ENCODE measurements at regions not wholly inside any gene's neighbourhood (a gene's known extent, or its start where the extent isn't known, plus 50 kb on each side); places are given as distances from the start of the nearest gene placed in this dataset.

DNA sequence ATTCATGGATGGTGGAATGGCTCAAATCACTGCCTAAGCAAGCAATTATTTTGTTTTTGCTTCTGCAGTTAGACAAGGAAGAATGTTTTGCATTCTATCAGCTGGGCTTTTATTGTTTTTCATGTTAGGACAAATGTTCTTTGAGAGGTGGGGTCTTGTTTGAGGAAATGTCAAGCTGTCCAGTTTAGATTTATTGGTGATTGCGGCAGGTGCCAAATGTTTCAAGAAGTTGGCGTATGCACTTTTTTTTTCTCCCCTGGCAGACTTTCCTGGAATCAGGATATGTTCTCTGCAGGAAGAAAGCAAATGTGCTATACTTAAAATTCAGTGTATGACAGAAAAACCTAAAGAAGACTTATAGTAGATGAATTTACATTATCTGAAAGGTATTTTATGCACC lies 81.0 kb upstream of the JAG1 start:
- Histone ChIP-seq H3K4me1 (ENCODE audit: insufficient read depth, low read length) (no peaks in the 10 kb centered on the region), H3K36me3 (ENCODE audit: insufficient read depth, low read length) (no peaks in the 10 kb centered on the region), H3K9me3 (ENCODE audit: control insufficient read depth, insufficient read depth, low read length) (no peaks in the 10 kb centered on the region), H3K9ac (ENCODE audit: low read depth, low read length) (no peak overlapping the region)

DNA sequence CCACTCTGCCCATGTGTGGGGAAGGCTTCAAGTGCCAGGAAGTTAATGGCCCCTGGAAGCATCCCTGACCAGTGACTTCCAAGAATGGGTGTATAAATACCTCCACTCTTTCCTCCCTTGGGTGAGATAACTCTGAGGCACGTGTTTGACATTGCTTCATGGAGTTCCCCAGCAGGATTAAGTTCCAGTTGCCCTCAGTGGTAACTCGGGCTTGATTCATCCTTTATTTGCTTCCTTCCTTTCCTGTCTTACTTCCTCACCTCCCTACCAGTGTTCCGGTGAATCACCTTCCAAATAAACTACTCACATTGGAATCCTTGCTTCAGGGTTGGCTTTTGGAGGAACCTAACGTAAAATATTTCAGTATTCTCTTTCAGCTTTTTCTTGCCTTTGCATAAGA lies 84.6 kb upstream of the JAG1 start:
- Histone ChIP-seq H3K4me1 (ENCODE audit: insufficient read depth, low read length) (no peaks in the 10 kb centered on the region), H3K9me3 (ENCODE audit: control insufficient read depth, insufficient read depth, low read length) (no peaks in the 10 kb centered on the region), H3K36me3 (ENCODE audit: insufficient read depth, low read length) (no peaks in the 10 kb centered on the region), H3K9ac (ENCODE audit: low read depth, low read length) (no peak overlapping the region)

DNA sequence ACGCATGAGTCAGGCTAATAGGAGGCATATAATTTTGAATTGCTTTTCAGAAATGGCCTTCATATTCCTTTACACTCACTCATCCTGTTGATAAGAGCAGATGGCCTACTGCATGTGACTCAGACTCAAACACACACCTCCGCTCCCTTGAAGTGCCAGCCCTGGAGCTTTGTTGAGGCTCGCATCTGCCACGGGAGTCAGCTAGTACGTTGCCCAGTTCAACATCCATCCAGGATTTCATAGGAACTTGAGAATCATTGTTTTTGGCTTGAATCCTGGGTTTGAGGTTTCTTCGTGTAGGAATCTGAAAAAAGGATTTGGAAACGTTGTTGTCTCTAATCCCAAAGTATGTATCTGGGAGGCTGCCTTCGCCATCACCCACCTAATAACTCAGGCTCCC lies 87.4 kb upstream of the JAG1 start:
- Histone ChIP-seq H3K4me1 (ENCODE audit: insufficient read depth, low read length) (no peaks in the 10 kb centered on the region), H3K9me3 (ENCODE audit: control insufficient read depth, insufficient read depth, low read length) (no peaks in the 10 kb centered on the region)

DNA sequence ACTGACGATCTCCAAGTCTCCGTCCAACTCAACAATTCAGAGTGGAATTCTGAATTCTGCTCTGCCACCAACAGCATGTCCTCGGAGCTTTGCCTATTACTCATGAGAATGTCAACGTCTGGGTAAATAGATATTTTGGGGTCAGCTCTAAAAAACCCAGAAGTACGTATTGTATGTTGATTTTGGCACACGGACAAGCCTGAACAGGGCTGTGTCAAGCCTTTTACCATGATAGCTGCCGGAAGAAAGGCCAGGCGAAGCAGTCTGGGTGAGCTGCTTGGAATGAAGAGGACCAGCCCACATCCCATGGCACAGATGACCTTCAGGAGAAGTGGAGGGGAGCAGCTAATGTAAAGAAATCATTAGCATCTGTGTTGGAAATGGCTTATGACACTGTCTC lies 88.0 kb upstream of the JAG1 start:
- Histone ChIP-seq H3K9me3 (ENCODE audit: control insufficient read depth, insufficient read depth, low read length) (no peaks in the 10 kb centered on the region), H3K9ac (ENCODE audit: low read depth, low read length) (no peak overlapping the region), H3K36me3 (ENCODE audit: insufficient read depth, low read length) (no peaks in the 10 kb centered on the region), H3K4me1 (ENCODE audit: insufficient read depth, low read length) (no peaks in the 10 kb centered on the region)

More for the DNA sequence above, 87.4 kb upstream of the JAG1 start:
- Histone ChIP-seq H3K9ac (ENCODE audit: low read depth, low read length) (no peak overlapping the region), H3K36me3 (ENCODE audit: insufficient read depth, low read length) (no peaks in the 10 kb centered on the region)

DNA sequence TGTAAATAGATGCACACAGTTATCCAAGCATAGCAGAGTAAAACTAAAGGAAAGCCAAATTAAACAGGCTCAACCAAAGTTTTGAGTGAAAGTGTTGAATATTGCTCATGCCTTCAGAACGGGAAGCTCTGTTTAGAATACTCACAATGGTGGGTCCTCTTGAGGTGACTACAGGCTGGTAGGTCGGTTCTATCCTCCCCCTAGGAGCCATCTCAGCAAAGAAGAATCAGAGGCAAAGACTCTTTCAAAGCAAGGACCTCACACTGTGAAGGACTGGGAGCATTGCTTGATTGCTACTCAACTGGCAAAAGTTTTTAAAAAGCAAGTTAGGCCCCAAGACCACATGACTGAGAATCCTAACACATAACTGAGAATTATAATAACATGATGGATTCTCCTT lies 88.4 kb upstream of the JAG1 start:
- H3K36me3 ChIP-seq (ENCODE audit: insufficient read depth, low read length) = no peaks in the 10 kb centered on the region
- no peaks in the 10 kb centered on the region for H3K9me3 ChIP-seq (ENCODE audit: control insufficient read depth, insufficient read depth, low read length)
- no peaks in the 10 kb centered on the region for H3K4me1 ChIP-seq (ENCODE audit: insufficient read depth, low read length)
- no peak overlapping the region for H3K9ac ChIP-seq (ENCODE audit: low read depth, low read length)

DNA sequence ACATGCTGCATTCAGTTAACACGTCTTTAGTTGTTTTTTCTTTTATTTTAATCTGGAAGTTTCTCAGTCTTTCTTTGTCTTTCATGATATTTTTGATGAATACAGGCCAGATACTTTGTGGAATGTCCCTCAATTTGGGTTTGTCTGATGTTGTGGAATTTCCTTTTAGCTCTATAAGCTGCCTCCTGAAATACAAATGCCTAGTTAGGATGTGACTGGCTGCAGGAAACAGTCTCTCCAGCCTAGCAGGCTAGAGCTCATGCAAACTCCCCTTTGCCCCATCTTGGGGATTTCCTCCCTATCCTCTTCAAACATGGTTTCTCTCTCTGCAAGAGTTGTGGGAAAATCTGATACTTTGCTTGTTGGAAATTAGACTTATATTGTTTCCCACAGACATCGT lies 89.3 kb upstream of the JAG1 start:
- Histone ChIP-seq H3K9ac (ENCODE audit: low read depth, low read length) (no peak overlapping the region), H3K4me1 (ENCODE audit: insufficient read depth, low read length) (no peaks in the 10 kb centered on the region), H3K9me3 (ENCODE audit: control insufficient read depth, insufficient read depth, low read length) (no peaks in the 10 kb centered on the region), H3K36me3 (ENCODE audit: insufficient read depth, low read length) (no peaks in the 10 kb centered on the region)

DNA sequence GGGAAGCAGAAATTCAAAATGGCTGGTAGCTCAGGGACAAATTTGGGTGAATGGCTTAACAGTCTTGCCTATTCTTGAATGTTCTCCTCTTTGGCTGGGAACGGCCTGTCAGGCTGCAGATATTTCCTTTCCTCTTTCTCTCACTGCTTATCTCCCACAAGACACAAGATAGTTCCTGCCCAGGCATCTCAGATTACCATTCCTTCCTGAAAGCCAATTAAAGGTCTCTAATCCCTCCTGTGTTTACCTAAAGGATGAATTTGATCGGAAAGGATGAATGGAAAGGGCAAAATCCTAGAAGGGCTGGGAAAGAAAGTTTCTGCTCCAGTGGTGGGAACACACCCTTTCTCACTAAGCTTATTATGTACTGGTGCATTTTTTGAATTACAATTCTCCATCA lies 95.9 kb upstream of the JAG1 start:
- Histone ChIP-seq H3K4me1 (ENCODE audit: insufficient read depth, low read length) (peaks cover 9% of the 10 kb centered on the region), H3K36me3 (ENCODE audit: insufficient read depth, low read length) (no peaks in the 10 kb centered on the region), H3K9me3 (ENCODE audit: control insufficient read depth, insufficient read depth, low read length) (no peaks in the 10 kb centered on the region), H3K9ac (ENCODE audit: low read depth, low read length) (no peak overlapping the region)

DNA sequence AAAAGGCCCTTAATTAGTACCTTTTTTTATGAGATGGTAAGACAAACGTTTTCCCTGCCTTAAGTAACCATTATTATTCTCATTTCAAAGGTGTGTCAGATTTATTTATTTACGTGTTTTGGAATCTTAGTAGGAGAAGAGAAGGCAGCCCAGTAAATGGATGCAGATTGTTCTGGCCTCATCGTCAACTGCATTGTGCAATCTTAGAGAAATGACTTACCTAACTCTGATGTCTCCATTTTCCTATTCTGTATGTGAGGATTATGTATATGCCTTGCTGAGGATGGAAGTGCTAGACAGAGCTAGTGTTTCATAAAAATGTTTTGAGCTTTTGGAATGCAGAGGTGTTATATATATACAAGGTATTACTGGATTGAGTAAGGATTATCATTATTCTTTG lies 97.0 kb upstream of the JAG1 start:
- no peaks in the 10 kb centered on the region for H3K9me3 ChIP-seq (ENCODE audit: control insufficient read depth, insufficient read depth, low read length)
- H3K9ac ChIP-seq (ENCODE audit: low read depth, low read length) = no peak overlapping the region
- H3K36me3 ChIP-seq (ENCODE audit: insufficient read depth, low read length) = no peaks in the 10 kb centered on the region
- peaks cover 9% of the 10 kb centered on the region for H3K4me1 ChIP-seq (ENCODE audit: insufficient read depth, low read length)

DNA sequence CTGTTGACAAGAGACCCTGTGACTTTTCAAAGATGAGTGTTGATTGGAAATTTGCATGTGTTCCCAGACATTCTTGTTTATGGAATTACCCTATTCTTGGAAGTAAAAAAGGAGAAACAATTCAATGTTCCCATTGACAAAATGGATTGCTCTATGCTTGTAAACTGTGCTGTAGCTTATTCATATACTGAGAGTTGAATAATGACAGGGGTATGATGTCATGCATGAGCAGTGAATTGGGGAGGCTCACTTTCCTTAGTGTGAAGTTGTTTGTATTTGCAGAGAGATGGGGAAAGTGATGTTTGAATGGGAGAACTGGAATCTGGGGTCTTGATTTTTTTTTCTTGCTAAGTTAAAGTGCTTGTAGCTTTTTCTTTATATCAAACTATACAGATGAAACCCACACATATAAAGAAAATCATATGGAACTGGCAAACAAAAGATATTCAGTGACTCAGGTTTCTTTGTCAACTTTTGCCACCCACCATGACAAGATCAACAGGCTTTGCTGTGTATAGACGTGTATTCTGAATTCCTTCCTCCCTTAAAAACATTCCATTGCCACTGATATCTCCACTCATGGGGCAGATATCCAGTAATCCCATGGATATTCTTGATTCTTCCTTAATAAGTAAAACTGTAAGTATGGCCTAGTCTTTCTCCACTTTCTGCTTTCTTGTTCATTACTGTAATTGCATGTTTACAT lies 97.8 kb upstream of the JAG1 start:
- H3K4me1 ChIP-seq (ENCODE audit: insufficient read depth, low read length) = peaks cover 9% of the 10 kb centered on the region
- H3K36me3 ChIP-seq (ENCODE audit: insufficient read depth, low read length) = no peaks in the 10 kb centered on the region
- no peaks in the 10 kb centered on the region for H3K9me3 ChIP-seq (ENCODE audit: control insufficient read depth, insufficient read depth, low read length)
- H3K9ac ChIP-seq (ENCODE audit: low read depth, low read length) = no peak overlapping the region

DNA sequence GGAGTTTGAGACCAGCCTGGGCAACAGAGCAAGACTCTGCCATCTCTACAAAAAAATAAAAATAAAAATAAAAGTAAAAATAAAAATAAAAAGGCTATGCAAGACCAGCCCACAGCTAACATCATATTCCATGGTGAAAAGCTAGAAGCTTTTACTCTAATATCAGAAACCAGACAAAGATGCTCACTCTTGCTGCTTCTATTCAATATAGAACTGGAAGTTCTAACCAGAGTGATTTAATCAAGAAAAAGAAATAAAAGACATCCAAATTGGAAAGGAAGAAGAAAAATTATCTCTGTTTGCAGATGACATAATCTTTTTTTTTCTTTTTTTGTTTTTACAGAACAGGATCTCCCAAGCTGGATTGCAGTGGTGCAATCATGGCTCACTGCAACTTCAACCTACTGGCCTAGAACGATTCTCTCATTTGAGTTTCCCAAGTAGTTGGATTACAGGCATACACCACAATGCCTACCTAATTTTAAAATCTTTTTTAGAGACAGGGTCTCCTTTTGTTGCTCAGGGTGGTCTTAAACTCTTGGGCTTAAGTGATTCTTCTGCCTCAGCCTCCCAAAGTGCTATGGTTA lies 100.7 kb upstream of the JAG1 start:
- H3K36me3 ChIP-seq (ENCODE audit: insufficient read depth, low read length) = no peaks in the 10 kb centered on the region
- H3K9me3 ChIP-seq (ENCODE audit: control insufficient read depth, insufficient read depth, low read length) = no peaks in the 10 kb centered on the region
- no peak overlapping the region for H3K9ac ChIP-seq (ENCODE audit: low read depth, low read length)
- peaks cover 9% of the 10 kb centered on the region for H3K4me1 ChIP-seq (ENCODE audit: insufficient read depth, low read length)

DNA sequence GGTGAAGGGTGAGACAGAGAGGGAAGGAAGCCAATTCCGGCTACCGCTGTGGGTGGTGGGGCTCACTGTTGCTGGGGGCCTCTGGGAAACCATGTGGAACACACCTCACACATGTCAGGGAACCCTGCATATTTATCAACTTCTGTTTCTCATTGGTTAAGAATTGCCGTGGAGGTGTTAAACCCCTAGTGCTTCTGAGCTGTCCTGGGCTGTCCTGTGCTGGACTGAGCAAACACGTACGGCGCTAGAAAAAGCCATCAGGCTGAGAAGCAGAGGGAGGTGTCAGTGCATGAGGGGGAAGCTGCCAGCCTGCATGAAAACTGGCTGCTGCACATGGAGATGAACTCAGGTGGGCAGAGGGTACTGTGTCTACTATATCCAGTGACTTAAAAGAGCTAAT lies 103.9 kb upstream of the JAG1 start:
- Histone ChIP-seq H3K36me3 (ENCODE audit: insufficient read depth, low read length) (no peaks in the 10 kb centered on the region), H3K4me1 (ENCODE audit: insufficient read depth, low read length) (peaks cover 6% of the 10 kb centered on the region; the same call in 1 of the 2 replicates), H3K9me3 (ENCODE audit: control insufficient read depth, insufficient read depth, low read length) (no peaks in the 10 kb centered on the region), H3K9ac (ENCODE audit: low read depth, low read length) (no peak overlapping the region)

DNA sequence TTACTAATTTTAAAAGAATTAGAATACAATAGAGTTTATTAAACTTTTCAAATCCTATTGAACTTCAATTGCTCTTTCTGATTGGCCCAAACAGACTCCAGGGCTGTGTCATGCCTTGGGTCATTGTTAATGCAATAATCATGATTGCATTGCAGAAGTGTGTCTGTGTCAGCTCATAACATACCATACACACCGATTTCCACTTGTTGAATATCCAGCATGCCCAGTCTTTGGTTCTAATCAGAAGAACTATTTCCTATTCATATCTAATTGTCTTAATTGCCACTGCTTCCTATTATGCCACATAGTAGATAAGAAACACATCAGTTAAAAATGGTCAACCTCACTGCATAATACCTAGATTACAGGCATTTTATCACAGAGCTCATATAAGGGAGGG lies 106.1 kb upstream of the JAG1 start:
- H3K36me3 ChIP-seq (ENCODE audit: insufficient read depth, low read length) = no peaks in the 10 kb centered on the region
- no peak overlapping the region for H3K9ac ChIP-seq (ENCODE audit: low read depth, low read length)
- peaks cover 24% of the 10 kb centered on the region for H3K4me1 ChIP-seq (ENCODE audit: insufficient read depth, low read length)
- no peaks in the 10 kb centered on the region for H3K9me3 ChIP-seq (ENCODE audit: control insufficient read depth, insufficient read depth, low read length)

DNA sequence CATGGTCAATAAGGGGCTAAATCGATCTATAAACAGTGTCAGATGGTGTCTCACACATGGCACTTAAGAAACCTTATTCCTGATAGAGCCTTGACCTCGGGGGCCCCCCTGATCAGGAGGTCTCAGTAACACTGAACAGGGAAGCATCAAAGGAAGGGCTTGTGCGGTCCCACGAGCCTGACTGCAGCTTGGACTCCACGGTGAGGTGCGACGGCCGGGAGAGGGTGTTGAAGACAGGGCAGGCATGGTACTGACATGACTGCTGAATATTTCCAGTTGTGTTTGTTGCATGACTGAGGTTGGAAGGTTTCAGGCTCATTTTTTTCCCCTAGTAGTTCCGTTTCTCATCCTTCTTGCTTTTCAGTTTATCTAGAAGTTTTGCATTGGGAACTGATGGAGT lies 107.1 kb upstream of the JAG1 start:
- Histone ChIP-seq H3K4me1 (ENCODE audit: insufficient read depth, low read length) (peaks cover 24% of the 10 kb centered on the region), H3K9ac (ENCODE audit: low read depth, low read length) (no peak overlapping the region), H3K36me3 (ENCODE audit: insufficient read depth, low read length) (no peaks in the 10 kb centered on the region), H3K9me3 (ENCODE audit: control insufficient read depth, insufficient read depth, low read length) (no peaks in the 10 kb centered on the region)

DNA sequence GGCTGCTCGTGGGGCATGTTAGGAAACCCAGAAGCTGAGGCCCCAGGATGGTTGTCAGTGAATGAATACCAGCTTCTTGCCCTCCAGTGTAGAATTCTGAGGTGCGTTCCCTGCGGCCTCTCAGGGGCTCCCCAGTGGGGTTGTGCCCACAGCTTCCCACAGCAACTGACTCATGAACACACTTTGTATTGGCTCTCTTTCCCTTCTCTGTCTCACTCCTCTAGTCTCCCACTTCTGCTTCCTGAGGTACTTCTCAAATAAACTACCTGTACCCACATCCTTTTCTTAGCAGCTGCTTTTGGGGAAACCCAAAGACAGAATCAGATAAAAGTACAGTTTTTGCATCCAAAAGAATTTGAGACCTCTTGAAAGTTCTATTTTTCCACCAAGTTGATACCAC lies 107.7 kb upstream of the JAG1 start:
- no peaks in the 10 kb centered on the region for H3K36me3 ChIP-seq (ENCODE audit: insufficient read depth, low read length)
- H3K4me1 ChIP-seq (ENCODE audit: insufficient read depth, low read length) = peaks cover 24% of the 10 kb centered on the region
- no peak overlapping the region for H3K9ac ChIP-seq (ENCODE audit: low read depth, low read length)
- no peaks in the 10 kb centered on the region for H3K9me3 ChIP-seq (ENCODE audit: control insufficient read depth, insufficient read depth, low read length)

DNA sequence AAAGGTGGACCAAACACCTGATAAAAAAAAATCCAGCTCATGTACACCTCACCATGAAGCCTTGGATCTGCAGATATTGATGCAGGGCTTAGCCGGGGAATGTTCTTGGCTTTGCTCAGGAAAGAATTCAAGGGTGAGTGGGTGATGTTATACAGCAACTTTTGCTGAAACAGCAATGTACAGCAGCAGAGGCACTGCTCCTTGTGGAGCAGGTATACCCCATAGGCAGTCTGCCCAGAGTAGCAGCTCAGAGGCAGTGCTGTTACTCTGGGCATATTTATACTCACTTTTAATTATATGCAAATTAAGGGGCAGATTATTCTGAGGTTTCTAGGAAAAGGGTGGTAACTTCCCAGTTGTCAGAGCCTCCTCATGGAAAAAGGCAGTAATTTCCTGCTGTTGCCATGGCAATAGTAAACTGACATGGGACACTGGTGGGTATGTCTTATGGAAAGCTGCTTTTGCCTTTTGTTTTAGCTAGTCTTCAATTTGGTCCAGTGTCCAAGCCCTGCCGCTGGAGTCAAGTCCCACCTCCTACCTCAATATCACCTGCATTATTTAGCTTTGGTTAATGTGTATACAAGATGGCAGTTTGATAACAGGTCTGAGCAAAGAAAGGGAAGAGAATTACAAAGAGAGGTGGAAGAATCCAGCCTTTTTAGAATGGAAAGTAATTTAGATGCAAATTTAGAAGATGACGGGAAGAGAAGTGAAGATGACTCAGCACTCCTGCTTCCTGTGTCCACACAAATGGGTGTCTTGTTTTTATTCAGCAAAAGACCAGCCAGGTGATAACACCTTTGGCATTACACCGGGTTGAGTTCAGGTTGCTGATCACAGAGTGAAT lies 110.1 kb upstream of the JAG1 start:
- H3K9me3 ChIP-seq (ENCODE audit: control insufficient read depth, insufficient read depth, low read length) = no peaks in the 10 kb centered on the region
- no peaks in the 10 kb centered on the region for H3K36me3 ChIP-seq (ENCODE audit: insufficient read depth, low read length)
- peaks cover 24% of the 10 kb centered on the region for H3K4me1 ChIP-seq (ENCODE audit: insufficient read depth, low read length)
- no peak overlapping the region for H3K9ac ChIP-seq (ENCODE audit: low read depth, low read length)
